NCI-H1930 (cell line): ENCODE measurements at regions not wholly inside any gene's neighbourhood (a gene's known extent, or its start where the extent isn't known, plus 50 kb on each side); places are given as distances from the start of the nearest gene placed in this dataset.

Source experiments
- DNase-seq, 2 experiments: peaks; one replicate each; lab custom pipeline; 2025; lab: John Stamatoyannopoulos, UW

DNA sequence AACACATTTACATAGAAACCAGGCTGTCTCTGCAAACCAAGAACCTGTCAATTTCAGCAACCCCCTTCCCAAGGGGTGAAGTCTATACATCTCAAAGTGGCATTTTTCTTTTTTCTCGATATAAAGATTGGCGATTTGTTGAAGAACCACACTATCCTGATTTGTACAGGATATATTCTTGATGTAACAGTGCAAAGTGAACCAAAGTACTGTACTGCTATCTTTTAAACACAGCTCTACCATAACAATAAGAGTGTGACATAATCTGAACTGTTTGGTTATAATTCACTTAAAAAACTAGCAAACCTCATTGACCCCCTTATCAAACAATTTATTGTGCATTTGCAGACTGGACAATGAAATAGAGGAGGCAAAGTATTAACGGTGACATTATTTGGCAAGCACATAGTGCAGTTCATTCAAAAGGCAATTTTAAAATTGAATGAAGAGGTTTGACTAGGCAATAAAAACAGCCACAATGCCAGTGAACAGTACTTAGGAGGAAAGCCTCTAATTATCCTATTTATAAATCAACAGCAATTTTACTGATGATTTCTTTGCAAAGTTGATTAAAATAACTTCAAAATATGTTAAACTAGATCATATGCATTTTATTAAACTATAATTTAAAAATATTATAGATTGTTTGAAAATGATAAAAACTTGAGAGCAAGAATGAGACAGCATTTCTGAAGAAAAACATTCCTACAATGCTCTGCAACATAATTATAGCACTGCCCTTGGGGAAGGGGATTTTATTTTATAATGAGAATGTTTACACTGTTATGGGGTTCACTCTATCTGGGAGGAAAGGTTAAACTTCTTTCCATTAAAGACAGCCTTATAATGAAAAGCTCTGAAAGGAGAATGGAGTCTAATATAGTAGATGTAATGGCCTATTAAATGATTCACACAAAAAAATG is 440.9 kb downstream of the ZEB2 start:
- peak; percentile 1 to 22 for DNase-seq

DNA sequence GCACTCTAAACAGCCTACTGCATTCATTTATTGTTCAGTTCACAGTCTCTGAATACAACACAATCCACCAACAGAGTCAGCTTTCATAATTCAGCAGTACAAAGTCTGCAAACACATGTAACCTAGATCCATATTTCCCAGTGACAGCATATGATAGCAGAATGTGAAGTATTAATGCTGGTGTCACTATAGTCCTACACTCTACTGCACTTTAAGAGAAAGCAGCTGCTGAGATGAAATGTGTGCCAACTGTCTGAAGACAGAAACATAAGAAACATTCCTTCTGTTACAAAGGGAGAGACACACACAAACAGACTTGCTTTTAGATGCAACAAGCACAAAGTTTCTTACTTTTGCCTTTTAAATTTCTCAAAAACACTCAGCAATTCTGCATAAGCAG is 441.8 kb downstream of the ZEB2 start:
- no peak for DNase-seq

DNA sequence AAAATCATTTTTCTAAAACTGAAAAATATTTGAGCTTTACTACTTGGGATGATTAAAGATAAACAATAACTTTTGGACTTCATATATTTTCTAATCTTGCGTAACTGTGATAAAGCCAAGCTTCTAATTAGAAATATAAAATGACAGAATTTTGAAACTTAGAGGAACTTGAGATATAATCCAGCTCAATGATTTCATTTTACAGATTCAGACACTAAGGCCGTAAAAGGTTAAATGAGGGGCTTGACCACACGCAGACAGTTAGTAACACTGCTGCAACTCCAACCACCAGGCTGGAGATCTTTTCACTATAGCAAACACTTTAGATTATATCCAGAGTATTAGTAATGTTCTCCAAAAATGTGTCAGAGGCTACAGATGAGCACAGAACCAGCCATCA is 445.5 kb downstream of the ZEB2 start:
- DNase-seq: no peak

DNA sequence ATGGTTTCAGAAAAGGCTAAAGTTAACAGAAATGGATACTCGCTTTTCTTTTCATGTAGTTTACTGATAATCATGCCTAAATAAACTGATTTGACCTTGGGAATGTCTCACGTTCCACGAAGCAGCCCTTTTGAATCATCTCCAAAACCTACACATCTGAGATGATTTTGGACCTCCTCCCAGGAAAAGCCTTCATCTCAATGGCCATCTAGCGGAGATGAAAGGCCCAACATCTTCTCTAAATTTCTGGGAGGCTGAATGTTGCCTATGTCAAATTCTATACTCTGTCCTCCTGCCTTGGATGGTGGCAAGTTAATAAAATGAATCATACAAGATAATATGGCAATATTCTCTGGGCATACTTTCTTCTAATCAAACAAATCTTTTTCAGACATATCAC is 448.5 kb downstream of the ZEB2 start:
- DNase-seq: no peak

DNA sequence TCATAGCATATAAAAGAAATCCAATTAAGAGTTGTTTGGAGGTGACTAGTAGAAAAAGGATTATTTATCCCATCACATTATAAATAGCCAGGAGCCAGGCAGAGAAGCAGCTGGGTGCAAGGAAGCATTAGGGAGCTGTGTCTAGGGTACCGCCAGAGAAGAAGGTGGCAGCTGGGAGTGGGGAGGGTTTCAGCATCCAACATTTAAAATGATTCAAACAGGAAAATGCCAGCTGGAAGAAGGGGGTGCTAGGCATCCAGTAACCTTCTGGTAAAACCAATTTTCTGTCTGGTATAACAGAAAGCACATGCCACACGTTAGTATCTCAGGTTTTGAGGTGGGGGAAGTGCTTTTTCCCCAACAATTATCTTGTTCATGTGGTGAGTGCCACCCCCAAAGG is 452.4 kb downstream of the ZEB2 start:
- DNase-seq: no peak

DNA sequence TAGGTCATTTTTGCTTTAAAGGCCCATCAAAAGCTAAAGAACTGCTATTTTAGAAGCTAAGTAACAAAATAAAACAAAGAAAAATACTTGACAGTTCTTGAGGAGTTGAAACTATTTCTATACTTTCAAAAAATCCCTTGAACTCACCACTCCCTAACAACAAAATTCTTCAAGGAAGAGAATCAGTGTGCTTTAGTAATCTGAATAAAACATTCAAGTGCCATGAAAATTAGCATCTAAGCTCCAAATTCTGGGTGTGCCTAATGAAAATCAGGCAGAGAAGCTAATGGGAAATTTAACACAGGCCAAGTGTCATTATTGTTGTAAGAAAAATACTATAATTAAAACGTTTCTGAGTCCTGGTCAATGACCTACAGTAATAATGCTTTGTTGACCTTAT is 456.3 kb downstream of the ZEB2 start:
- DNase-seq: no peak

DNA sequence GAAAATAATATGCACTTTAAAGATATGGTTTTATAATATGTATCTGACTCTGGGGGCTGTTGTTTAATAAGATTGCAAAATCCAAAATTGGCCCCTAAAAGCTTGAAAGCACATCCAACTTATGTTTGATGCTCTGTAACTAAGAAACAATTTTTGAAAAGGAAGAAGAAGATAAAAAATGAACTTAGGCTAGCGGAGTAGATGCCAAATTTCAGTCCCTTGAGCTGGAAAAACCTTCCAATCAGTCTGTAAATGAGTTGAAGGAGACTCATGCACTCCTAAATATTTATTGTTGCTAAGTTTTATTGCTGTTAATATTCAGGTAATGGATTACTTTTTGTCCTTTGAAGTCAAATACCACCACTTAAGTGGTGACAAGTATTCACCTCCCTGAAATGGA is 465.0 kb downstream of the ZEB2 start:
- no peak for DNase-seq

DNA sequence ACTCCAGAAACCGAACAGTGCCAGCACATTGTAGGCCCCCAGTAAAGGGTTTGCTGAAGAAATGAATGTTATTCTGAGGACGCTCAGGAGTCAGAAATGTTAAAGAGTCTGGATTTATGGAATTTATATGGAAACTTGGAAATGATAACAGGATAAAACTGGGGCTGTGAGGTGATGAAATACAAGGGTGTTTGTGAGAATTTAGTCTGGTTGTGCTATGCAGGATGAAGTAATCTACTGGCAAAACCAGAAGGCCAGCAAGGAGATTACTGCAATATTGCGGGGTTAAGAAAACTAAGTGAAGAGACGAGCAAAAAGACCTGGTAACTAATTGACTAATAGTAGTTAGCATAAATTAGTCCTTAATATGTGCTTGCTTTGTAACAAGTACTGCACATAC is 467.8 kb downstream of the ZEB2 start:
- DNase-seq: no peak

DNA sequence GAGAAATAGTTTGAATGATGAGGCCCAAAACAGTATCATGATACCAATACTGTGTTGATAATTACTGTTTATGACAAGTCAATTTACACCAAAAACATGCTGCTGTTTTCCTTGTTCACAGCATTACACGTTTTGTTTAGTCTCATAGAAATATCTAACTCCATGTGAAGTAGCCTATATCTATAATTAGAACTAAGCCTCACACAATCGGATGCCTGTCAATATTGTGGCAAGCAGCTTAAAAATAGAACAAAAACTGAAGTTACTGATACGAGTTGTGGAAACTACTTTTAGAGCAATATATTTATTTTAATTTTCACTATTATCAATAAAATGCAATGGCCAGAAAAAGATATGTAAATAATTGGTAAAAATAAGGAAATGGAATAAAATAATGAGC is 470.8 kb downstream of the ZEB2 start:
- DNase-seq: no peak

DNA sequence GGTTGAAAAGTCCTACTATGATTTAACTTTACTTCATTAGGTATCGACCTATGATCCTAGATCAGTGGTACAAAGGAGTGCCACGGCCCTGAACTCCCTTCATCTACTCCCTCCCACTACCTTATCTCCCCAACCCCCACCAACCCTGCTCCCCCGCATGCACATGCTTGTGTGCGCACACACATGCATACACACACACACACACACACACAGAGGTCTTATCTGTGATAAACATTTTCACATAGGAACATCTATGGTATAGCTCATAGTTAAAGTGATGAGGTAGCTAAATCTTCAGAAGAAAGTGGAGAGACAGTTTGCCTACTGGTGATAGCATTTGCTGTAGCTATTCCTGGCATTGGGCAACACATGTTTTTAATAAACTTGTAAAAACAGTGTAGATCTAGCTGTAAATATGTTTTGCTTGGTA is 471.3 kb downstream of the ZEB2 start:
- DNase-seq: no peak

DNA sequence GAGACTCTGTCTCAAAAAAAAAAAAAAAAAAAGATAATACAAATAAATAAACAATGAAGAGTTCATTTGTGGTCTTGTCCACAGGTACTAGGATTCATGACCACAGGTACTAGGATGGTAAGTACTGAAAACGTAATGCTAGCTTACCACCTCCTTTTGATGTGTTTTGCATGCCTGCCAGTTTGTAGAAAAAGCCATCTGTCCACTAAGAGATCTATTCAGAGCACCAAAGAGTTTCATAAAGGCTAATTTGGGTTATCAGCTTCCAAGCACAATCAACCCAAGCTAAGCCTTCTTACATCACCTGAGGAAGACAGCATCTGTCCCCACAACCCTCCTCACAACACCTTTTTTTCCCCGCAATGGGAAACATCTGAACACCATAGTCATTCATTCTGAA is 477.2 kb downstream of the ZEB2 start:
- DNase-seq: no peak

DNA sequence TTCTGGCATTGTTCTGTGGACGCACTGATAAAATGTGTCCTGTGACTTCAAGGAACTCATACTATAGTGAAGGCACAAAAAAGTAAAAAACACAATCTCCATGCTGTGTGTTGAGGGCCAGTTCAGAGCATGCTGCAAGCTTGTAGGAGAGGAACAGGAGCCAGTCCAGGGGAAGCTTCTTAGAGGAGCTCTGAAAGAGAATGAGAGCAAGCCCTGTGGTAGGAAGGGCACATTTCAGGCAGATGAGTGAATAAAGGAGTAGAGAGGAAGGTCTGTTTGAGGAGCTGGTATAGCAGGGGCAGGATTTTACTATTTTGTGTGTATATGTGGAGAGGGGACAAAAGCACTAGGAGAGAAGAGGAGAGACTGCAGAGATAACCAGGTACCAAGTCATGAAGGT is 478.3 kb downstream of the ZEB2 start:
- DNase-seq: no peak

DNA sequence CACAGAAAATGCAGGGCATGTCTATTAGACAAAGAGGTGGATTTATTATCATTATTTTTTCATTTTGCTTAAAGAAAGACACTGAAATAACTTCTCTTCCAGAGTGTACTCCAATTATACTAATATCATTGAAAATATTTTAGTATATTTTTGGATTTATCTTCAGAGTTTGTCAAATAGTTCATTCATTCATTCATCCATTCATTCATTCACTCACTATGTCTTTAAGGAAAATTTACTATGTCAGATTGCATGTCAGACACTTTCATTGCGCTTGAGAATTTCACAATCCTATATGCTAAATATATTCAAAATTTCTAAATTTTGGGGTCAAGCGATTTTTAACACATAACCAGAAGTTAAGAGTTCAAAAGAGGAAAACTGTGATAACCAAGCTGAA is 479.1 kb downstream of the ZEB2 start:
- DNase-seq: no peak

DNA sequence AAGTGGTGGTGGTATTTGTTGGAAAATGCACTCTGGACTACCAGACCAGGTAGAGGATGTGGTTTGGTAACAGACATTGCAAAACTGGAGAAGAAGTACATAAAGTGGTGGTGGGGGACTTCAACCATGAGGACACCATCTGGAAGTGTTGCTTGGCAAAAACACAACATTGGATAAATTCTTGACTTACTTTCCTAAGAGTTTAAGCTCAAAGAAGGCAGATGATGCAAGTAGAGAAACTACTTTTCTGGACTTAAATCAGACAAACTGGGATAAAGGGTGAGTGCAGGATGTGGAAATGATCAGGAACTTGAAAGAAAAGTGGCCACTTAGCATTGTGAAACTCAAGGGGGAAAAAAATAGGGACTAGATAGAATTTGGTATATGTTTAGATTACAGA is 487.4 kb downstream of the ZEB2 start:
- no peak for DNase-seq

DNA sequence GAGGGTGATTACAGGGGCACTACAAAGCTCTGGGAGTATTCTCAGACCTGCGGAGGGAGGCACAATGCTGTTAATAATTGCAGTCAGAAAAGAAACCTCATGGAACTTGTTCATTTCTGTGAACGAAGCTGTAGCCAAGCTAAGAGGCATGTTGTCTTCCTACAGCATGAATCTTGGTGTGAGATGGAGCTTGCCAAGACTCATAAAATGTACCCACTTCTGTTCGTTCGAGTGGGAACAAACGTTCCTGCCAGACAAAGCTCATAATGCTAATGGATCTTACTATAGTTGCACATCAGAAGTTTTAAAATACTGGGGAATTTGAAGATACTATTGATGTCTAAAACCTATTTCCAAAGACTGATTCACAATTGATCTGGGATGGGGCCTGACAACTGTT is 489.1 kb downstream of the ZEB2 start:
- DNase-seq: no peak

DNA sequence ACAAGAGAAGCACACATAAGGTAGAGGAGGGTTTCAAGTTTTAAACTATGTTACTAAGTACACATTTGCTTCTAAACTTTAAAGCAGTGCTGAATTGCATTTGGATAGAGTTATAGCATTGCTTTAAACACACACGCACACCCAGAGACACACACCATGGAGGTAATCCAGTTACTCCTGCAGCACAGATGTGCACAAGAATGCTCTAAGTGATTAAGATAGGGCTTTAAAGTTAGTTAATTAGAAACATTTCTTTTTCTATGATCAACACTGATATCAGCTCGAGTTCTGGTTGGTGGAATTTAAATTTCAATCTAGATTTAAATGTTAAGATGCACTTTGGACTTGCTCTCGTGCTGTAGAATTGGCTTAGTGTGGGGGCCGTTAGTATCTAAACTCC is 492.3 kb downstream of the ZEB2 start:
- DNase-seq: no peak

DNA sequence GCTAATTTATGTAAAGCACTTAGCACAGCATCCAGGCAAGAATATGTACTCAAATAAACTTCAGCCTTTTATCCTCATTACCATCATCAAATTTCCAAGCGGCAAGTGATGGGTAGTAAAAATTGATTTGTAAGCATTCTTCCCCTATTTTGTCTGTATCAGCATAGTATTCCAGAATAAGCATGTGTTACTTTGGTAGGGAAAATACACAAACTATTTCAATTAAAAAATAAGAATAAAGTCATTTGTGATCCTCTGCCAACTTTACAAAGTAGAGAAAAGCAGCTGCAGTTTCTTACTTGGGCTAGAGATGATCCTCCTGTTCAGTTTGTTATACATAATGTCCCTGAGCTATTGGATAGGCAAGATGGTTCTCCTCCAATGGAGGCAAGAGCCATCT is 493.2 kb downstream of the ZEB2 start:
- DNase-seq: no peak

DNA sequence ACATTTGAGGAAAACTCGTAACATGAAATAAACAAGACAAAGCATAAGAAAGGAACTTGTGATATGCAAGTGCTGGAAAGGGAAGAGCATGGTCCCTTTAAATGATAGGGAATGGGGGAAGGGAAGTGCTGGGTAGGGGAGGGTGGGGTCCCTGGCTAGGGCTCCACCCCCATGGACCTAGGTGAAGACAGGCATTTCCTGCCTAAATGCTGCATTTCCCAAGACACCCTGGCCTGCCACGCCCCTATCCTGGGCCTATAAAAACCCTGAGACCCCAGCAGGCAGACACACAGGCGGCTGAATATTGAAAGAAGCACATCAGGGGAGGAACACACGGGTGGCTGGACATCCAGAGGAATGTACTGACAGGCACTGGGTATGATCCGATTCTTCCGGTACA is 499.9 kb downstream of the ZEB2 start:
- no peak for DNase-seq

DNA sequence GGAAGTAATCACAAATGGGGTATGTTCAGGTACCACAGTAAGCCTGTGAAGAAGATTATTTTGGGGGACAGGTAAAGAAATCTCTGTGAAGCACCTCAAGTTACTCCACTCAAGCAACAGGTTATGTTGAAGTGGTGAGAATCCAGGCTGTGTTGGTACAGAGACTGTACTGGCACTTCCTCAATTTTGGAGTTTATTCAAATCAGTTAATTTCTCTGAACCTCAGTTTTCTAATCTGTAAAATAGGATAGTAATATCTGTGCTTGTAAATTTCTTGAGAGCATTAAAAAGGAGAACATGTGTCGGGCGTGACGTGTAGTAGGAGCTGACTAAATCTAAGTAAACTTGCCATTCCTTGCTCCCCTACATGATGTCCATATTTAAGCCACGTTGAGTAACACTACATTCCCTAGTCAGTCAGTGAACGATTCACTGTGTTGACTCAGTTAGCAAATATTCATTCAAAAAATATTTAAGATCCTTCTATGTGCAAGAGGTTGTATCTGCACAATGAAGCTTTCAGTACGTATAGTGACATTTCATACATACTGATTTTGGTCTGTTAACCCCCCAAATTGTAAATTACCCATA is 504.2 kb downstream of the ZEB2 start:
- no peak for DNase-seq

DNA sequence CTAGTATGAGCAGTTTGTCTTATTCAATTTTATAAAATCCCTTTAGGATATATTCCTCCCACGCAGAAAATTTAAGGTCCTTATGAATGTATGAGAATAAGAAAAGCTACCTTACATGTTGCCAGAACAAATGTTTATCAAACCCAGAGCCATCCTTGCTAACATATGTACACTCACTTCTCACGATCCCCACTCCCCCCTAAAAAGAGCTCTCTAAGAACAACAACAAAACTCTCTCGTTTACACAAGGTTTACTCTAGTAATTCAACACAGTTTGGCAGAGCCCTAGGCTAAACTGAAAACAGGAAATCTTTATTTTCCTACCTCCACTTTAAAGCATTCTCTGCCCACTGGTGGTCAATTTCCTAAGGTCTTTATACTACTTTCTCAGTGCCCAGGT is 504.9 kb downstream of the ZEB2 start:
- DNase-seq: no peak

DNA sequence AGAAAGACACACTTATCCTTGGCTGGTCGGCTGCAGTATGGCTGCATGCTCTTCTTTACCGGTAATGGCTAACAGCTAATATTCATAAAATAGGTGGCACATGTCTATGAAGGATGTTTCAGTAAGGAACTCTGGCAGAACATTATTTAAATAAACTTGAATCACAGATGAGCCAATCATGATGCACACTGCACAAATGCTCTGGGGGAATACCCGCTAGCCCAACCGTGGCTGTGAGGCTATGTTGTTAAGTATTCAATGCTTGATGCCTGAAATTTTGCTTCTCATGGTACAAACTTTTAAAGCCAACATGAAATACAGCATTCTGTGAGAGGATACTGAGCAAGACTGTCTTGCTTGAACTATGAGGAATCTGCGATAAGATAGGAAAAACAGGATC is 505.8 kb downstream of the ZEB2 start:
- no peak for DNase-seq

DNA sequence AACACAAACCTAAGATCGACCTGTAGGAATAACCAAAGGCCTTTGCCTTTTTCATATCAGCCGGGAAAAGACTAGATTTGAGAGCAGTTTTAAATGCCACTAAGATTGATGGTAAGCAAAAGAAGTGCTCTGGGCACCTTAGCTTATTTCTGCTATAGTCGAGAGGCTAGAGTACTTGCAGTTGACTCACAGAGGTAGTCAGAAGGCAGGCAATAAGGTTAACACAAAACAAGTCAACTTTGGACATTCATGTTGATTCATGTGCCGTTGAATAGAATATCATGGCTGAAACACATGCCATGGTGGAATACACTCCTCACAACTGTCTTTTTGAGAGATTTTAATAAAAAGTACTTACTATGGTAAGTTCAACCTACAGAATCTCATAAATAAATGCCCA is 507.6 kb downstream of the ZEB2 start:
- DNase-seq: no peak

DNA sequence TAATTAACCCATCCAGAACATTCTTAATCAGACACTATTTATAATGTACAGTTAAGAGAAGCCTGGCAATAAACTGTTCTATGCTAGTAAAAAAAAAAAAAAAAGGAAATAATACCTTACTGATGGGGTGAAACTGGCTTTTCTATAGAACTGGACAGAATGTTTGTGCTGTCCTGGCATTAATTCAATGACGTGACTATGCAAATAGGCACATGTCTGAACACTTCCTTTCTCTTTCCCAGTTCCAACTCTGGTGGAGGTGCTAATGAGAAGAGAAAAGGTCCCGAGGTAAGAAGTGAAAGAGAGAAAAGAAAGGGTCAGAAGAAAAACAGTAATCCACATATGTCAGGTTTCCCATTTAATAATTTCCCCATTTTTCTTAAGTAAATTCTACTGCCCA is 508.4 kb downstream of the ZEB2 start:
- no peak for DNase-seq

DNA sequence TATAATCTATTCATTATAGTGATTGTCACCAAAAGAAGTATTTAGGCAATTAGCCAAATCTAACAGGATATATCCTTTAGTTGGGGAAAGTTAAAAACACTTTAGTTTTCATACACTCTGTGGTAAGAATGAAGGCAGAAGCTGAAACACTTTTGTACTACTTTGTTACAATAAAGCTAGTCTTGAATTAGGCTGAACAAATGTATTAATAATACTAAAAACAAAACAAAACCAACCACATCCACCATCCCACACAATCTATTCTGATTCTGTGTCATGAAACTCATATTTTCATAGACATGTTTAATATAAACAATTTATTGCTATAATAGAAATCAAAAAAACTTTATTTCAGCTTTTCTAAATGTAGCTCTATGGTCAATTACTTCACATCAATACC is 508.8 kb downstream of the ZEB2 start:
- no peak for DNase-seq
